Prostate gland (tissue), 2 donors: ENCODE measurements at regions not wholly inside any gene's neighbourhood (a gene's known extent, or its start where the extent isn't known, plus 50 kb on each side); places are given as distances from the start of the nearest gene placed in this dataset.

ENCODE experiments used
- DNase-seq: peaks from one replicate; pipeline ENCODE4 v3.0.0-alpha.2; 2019; ENCODE audit warnings: low spot score
- H3K27ac ChIP-seq, 2 donors: fragments of 200-600 bp; sonication (generic); 2 replicates each; pipeline ENCODE4 v1.5.1; 2017 to 2019
- H3K27me3 ChIP-seq: fragments of 200-600 bp; sonication (generic); replicated peaks from 2 replicates; pipeline ENCODE4 v1.5.1; 2019; ENCODE audit not compliant: insufficient read depth
- H3K36me3 ChIP-seq, 2 donors: fragments of 200-600 bp; sonication (generic); 1 replicate in 1 of 2; 2 replicates in 1 of 2; pipeline versions ENCODE4 v1.5.1 to v1.8.1; 2017 to 2019
- H3K4me1 ChIP-seq: fragments of 200-600 bp; sonication (generic); replicated peaks from 2 replicates; pipeline ENCODE4 v1.5.1; 2019
- H3K4me3 ChIP-seq, 2 donors: fragments of 200-600 bp; sonication (generic); 2 replicates each; pipeline ENCODE4 v1.5.1; 2017 to 2019
- H3K9me3 ChIP-seq: fragments of 200-600 bp; sonication (generic); 2 replicates; pipeline ENCODE4 v1.5.1; 2017
- POLR2A ChIP-seq: fragments of 450-650 bp; IDR thresholded peaks from one replicate; pipeline ENCODE4 v1.6.1; 2016; ENCODE audit warnings: antibody characterized with exemption, mild to moderate bottlenecking
- POLR2AphosphoS5 ChIP-seq: sonication (generic); formaldehyde crosslinking; IDR thresholded peaks from one replicate; pipeline ENCODE4 v1.6.1; 2017; ENCODE audit warnings: antibody characterized with exemption
- WGBS: methylation state at CpG from one replicate; pipeline ENCODE4 v1.1.5; 2018; 5-methylcytosine and 5-hydroxymethylcytosine counted together
- intact Hi-C: fragments of 100-400 bp; cut with DNase I; formaldehyde crosslinking; loops from one replicate; pipeline ENCODE4 v1.14.2; 2022
- TF ChIP-seq, protein P1 (sequence below), 4 experiments: fragments of 200-600 bp in 2 of 4; fragments of 450-650 bp in 2 of 4; sonication (generic) in 2 of 4; IDR thresholded peaks; 1 replicate in 3 of 4; 2 replicates in 1 of 4; pipeline ENCODE4 v1.5.1; 2016 to 2019; ENCODE audit warnings: antibody characterized with exemption in 4 of 4, mild to moderate bottlenecking in 2 of 4, moderate library complexity in 2 of 4

DNA sequence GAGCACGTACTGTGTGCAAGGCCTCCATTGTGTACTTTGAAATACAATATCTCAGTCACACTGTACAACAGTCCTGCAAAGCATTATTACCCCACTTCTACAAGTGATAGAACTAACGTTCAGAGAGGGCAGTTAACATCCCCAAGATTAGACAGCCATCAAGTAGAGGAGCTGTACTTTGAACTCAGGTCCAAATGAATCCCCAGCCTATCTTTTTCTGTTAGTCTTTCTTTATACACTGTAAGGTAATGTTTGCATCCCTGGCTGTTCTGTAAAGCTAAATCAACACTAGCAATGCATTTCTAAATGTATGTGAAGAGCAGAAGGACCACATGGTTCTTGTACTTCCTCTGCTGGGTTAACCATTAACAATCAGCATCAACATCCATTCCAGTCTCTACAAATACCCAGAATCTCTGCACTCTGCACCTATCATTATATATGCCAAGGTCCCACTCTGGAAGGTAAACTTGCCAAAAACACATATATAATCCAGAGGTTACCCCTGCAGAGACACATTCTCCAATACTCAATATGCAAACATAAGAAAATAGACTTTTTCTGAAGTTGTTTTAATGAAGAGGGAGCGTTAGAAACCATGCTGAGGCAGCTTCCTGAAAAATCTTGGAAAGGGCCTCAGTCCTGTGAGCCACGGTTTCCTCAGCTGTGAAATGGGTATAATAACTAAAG is 182.3 kb downstream of the MZT1 start:
- WGBS: 79% methylated on average over 4 of the region's 4 CpGs
- no peak overlapping the region for H3K4me3 ChIP-seq
- intact Hi-C loops: no loop called here
- no peaks in the 10 kb centered on the region for H3K9me3 ChIP-seq
- no peaks in the 10 kb centered on the region for H3K36me3 ChIP-seq
- TF ChIP-seq POLR2AphosphoS5 (no peak), POLR2A (no peak)
- TF ChIP-seq, protein P1, sequence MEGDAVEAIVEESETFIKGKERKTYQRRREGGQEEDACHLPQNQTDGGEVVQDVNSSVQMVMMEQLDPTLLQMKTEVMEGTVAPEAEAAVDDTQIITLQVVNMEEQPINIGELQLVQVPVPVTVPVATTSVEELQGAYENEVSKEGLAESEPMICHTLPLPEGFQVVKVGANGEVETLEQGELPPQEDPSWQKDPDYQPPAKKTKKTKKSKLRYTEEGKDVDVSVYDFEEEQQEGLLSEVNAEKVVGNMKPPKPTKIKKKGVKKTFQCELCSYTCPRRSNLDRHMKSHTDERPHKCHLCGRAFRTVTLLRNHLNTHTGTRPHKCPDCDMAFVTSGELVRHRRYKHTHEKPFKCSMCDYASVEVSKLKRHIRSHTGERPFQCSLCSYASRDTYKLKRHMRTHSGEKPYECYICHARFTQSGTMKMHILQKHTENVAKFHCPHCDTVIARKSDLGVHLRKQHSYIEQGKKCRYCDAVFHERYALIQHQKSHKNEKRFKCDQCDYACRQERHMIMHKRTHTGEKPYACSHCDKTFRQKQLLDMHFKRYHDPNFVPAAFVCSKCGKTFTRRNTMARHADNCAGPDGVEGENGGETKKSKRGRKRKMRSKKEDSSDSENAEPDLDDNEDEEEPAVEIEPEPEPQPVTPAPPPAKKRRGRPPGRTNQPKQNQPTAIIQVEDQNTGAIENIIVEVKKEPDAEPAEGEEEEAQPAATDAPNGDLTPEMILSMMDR (IDR thresholded peaks at IDR 0.05): no peak
- no peaks in the 10 kb centered on the region for H3K4me1 ChIP-seq
- no peak for DNase-seq
- no peak overlapping the region for H3K27ac ChIP-seq
- no peaks in the 10 kb centered on the region for H3K27me3 ChIP-seq

DNA sequence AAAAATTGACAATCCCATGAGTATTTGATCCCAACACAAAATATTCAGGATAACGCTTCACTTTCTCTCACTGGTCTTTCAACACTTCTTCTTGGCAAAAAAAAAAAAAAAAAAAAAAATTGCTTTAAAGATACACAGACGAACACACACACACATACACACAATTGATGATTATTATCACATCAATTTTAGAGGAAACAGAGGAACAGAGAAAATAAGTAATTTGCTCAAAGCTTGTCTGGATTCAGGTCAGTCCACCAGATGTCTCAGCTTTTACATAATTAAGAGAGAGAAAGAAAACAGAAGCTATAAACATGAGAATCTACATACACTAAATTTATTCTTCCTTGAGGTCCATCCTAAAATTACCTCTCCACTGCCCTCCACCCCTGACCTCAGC is 183.4 kb downstream of the MZT1 start:
- Histone ChIP-seq H3K9me3 (no peaks in the 10 kb centered on the region), H3K36me3 (no peaks in the 10 kb centered on the region), H3K27ac (no peak overlapping the region), H3K4me3 (no peak overlapping the region), H3K4me1 (no peaks in the 10 kb centered on the region), H3K27me3 (no peaks in the 10 kb centered on the region)
- no peak for DNase-seq
- intact Hi-C loops: no loop called here
- TF ChIP-seq POLR2A: no peak
- TF ChIP-seq, protein P1 (IDR thresholded peaks at IDR 0.05): no peak
- no peak for TF ChIP-seq POLR2AphosphoS5
- 92% methylated on average over 2 of the region's 2 CpGs for WGBS

GRCh38 chr13:72542241-72542640 is 185.2 kb downstream of the MZT1 start:
- no peak overlapping the region for H3K27ac ChIP-seq
- DNase-seq: no peak
- no peaks in the 10 kb centered on the region for H3K4me1 ChIP-seq
- intact Hi-C loops: no loop called here
- no peak overlapping the region for H3K4me3 ChIP-seq
- H3K36me3 ChIP-seq: no peaks in the 10 kb centered on the region
- WGBS: 94% methylated on average over 3 of the region's 3 CpGs
- H3K9me3 ChIP-seq: no peaks in the 10 kb centered on the region
- TF ChIP-seq POLR2A: no peak
- TF ChIP-seq, protein P1 (IDR thresholded peaks at IDR 0.05): no peak
- no peak for TF ChIP-seq POLR2AphosphoS5
- H3K27me3 ChIP-seq: no peaks in the 10 kb centered on the region

DNA sequence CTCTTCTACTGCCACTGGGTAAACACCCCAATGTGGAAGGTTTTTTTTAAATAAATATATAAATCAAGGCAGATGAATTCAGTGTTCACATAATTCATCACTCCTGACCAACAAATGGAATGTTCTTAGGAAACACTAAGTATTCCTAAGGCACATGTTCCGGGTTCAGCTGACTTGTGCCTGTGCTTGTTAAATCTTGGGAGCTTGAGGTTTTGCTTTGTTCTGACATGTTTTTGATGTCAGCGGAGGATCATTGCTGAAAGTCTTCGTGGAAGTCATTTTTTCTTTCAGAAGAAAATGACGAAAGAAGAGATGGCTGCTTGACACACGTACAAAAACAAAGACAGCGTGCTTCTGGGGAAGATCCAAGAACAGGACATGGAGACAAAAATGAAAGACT is 185.8 kb downstream of the MZT1 start:
- Histone ChIP-seq H3K27ac (no peak overlapping the region), H3K4me1 (no peaks in the 10 kb centered on the region), H3K4me3 (no peak overlapping the region), H3K9me3 (no peaks in the 10 kb centered on the region), H3K36me3 (no peaks in the 10 kb centered on the region), H3K27me3 (no peaks in the 10 kb centered on the region)
- peak; percentile 39 for DNase-seq
- WGBS: 50% methylated on average over 6 of the region's 6 CpGs
- TF ChIP-seq POLR2AphosphoS5: peak; percentile 20
- TF ChIP-seq, protein P1 (IDR thresholded peaks at IDR 0.05): no peak
- intact Hi-C loops: no loop called here

- intact Hi-C loops: no loop called here
- WGBS: 47% methylated on average over 4 of the region's 4 CpGs
These were observed 186.5 kb downstream of the MZT1 start for GRCh38 chr13:72540881-72541280.

More at GRCh38 chr13:72540881-72541280, 186.5 kb downstream of the MZT1 start:
- no peaks in the 10 kb centered on the region for H3K4me1 ChIP-seq
- H3K4me3 ChIP-seq: no peak overlapping the region
- TF ChIP-seq, protein P1 (IDR thresholded peaks at IDR 0.05): no peak
- no peak for TF ChIP-seq POLR2AphosphoS5
- TF ChIP-seq POLR2A: no peak
- no peak for DNase-seq
- H3K27me3 ChIP-seq: no peaks in the 10 kb centered on the region
- H3K27ac ChIP-seq: no peak overlapping the region
- no peaks in the 10 kb centered on the region for H3K9me3 ChIP-seq
- H3K36me3 ChIP-seq: no peaks in the 10 kb centered on the region
